ENCODE measurements at regions not wholly inside any gene's neighbourhood (a gene's known extent, or its start where the extent isn't known, plus 50 kb on each side); places are given as distances from the start of the nearest gene placed in this dataset.

- TF ChIP-seq POLR2A (IDR thresholded peaks at IDR 0.05), result no peak
- TF ChIP-seq, protein P1, sequence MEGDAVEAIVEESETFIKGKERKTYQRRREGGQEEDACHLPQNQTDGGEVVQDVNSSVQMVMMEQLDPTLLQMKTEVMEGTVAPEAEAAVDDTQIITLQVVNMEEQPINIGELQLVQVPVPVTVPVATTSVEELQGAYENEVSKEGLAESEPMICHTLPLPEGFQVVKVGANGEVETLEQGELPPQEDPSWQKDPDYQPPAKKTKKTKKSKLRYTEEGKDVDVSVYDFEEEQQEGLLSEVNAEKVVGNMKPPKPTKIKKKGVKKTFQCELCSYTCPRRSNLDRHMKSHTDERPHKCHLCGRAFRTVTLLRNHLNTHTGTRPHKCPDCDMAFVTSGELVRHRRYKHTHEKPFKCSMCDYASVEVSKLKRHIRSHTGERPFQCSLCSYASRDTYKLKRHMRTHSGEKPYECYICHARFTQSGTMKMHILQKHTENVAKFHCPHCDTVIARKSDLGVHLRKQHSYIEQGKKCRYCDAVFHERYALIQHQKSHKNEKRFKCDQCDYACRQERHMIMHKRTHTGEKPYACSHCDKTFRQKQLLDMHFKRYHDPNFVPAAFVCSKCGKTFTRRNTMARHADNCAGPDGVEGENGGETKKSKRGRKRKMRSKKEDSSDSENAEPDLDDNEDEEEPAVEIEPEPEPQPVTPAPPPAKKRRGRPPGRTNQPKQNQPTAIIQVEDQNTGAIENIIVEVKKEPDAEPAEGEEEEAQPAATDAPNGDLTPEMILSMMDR (IDR thresholded peaks at IDR 0.05), result no peak
Observed at GRCh38 chr10:131728286-131729228, 172.3 kb upstream of the PPP2R2D start.

Measured in body of pancreas (tissue), 4 donors.